DMS 273 (cell line): ENCODE measurements at regions not wholly inside any gene's neighbourhood (a gene's known extent, or its start where the extent isn't known, plus 50 kb on each side); places are given as distances from the start of the nearest gene placed in this dataset.

Experiments
- DNase-seq: peaks from one replicate; lab custom pipeline; 2025; ENCODE audit not compliant: unreplicated experiment; lab: John Stamatoyannopoulos, UW

DNA sequence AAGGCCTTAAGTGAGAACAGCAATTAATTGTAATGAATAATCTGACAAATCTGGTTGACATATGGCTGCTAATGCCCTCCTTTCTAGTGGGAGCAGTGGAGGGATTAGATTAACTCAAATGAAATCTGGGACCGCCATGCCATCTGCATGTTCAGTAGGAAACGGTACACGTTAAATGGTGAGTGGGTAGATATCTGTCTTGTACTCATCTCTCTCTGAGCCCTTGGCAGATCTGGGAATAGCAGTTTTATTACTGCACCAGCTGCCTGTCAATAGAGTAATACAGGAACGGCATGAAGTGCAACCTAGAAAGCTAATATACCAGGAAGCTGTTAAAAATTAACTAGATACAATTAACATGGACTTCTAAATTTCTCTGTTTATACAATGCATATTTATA lies 258.8 kb downstream of the GPD2 start:
- DNase-seq, result peak; percentile 69

DNA sequence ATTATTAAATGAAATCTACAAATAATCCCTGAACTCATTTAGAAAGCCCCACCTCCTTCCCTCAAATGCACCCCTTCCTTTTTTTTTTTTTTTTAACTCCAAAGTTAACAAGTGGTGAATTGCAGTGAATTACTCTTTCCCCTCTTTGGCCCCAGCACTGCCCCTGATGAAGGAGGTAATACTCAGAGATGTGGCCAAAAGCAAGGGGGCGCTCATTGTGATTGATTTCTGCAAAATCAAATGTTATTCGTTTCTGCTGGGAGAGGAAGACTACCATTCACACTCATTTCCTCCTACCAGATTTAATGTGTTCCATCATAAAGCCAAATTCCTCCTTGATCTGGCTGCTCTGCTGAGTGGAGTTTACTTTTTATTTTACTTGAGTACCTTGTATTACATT lies 259.4 kb downstream of the GPD2 start:
- DNase-seq, result no peak

DNA sequence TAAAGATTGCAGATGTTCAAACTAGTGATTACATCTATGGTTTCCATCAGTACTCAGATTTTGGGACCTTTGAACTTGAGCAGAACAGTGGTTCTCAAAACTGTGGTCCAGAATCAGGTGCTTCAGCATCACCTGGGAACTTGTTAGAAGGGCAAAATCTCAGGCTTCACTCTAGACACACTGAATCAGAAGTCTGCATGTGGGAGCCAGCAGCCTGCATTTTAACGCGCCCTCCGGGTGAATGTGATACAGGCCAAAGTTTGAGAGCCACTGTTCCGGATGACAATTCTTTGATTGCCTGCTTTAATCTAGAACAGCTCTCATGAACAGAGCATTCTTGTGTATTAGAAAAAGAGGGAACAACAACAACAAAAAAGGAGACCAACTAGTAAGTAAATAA lies 261.7 kb downstream of the GPD2 start:
- no peak for DNase-seq

DNA sequence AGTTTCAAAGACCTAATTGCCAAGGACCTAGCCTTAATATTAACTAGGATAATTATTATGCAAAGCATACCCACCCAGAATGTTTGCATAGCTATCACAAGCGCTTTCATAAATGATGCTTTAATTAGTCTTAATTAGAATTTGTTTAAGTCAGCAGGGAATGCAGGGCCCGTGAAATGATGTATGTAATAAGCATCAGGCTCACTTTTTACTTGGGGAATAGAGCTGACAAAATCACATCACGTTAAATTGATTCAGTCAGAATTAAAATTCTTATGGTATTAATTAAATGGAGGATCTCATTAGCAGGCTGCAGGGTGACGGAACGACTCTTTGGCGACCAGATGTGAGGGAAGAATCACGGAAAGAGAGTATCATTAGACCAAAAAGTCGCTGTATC lies 264.5 kb downstream of the GPD2 start:
- no peak for DNase-seq

DNA sequence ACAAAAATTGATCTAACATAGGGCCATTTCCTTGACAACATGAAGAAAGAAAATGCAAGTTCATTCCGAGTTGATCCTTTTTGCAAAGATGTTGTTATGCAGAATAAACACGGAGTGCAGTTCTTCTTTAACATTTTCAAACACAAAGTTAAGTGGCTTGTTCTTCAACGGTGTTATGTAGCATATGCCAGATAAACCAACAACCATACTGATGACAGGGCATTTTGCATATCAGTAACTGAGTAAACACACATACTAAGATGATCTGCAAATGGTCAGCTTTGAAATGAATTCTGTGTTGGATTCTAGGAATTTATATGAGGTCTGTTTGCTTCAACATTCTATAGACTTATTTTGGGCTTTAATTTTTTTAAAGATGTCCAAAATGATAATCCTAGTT lies 266.4 kb downstream of the GPD2 start:
- no peak for DNase-seq

DNA sequence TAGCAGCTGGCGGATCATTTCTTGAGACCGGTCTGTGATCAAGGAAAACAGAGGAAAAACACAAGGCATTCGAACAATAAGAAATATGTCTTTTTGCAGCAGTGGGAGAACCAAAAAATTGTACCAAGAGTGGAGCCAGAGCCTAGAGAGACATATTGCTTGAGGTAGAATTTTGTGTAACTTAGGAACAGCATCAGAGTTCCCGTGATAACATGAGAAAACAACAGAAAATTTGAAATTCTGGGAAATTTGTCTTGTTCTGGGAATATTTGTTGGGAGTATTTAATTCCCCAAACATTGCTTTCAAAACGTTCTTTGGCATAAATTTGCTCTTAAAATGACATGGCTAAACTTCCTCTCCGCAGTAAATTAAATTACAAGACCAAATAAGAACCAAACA lies 267.5 kb downstream of the GPD2 start:
- DNase-seq, result no peak

DNA sequence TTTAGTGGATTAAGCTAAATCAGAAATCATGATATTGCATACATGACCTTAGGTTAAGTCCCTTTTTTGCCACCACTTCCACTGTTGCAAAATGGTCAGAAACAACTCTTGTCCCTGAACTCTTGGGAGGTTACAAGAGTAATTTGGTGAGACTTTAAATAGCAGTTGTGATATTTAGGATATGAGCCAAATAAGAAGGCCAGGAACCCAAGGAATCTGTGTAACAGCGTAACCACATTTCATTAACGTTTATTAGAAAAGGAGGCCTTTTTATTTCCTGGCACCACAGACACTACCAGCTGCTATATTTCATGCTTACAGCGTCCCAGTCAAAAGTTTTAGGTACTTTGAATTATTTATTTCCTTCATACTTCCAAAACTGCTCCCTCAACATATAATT lies 268.0 kb downstream of the GPD2 start:
- no peak for DNase-seq

DNA sequence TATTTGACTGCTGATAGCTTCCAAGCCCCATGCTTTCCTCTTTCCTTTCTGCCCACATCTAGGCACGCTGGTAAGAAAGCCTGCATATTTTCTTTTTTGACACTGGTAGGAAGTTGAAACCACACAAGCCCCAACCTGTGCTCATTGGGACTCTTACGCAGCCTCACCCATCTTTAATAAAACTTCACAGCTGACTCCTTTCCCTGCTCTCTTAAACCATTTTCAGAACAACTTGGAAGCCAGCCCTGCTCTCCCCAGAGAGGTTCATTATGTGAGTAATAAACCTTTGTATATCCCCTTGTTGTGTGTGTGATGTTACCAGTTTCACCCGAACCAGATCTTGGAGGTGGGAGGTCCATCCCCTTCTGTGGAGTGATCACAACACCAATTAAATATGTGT lies 268.4 kb downstream of the GPD2 start:
- peak; percentile 6 for DNase-seq

DNA sequence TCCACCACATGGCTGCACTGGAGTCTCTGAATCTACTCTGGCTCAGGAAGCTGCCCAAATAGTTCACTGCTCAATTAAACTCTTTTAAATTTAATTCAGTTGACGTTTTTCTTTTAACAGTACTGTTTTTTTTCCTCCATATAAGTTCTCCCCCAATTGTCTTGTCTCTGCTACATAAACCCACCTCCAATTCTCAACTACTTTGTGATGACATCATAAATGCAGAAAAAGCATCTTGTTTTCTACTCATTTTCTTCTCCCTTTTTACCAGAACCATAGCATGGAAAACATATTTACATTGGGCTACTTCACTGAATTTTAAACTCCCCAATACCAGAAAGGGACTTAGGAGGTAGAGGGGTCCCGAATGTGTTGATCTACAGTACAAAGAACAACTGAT lies 270.4 kb downstream of the GPD2 start:
- DNase-seq, result no peak

DNA sequence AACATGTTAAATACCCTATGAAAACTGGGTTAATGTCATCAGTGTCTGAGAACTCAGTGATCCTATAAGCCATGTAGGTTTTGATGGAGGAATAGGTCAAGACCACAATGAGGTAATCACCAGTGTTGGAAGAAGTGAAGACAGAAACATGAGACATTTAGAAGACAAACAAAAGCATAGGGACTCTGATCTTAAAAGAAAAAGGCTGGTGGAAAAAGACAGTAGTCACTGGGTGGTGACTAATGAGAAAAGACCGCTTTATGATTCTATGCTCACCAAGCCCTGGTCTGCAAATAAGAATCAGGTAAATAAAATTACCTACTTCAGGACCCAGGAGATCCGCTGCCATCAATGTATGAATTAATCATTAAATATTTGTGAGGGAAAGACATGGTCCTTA lies 271.9 kb downstream of the GPD2 start:
- no peak for DNase-seq

DNA sequence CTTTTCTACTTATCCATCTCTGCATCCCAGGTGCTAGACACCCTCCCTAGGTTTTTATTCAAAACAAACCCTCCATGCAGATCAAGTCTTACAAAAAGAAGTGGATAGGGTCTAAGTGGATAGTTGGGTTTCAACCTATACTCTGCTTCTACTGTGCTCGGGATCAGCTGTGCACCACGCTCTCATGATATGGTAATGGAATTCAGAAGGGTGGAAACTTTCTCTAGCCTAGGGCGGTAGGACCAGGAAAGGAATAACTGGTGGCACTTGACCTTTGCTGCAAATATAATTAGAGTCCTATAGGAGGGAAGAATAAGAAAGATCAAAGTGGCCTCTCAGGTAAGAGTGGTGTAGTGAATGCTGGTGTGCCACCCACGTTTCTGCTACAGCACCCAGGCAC lies 272.9 kb downstream of the GPD2 start:
- no peak for DNase-seq

DNA sequence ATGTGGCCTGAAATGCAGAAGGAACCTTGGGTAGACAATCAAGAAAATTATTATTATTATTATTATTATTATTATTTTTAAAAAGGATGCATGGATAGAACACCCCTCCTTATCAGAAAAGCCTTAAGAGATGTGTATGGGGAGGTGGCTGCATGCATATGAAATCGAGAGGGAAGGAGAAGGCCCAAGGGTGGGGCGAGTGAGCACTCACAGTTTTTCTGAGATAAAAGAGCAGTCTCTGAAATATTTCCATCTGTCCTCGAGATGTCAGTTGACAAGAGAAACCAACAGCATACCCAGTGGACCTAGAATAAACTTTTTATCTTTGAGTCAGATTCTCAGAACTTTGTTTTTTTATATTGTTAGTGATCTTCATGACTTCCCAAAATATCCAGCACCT lies 282.9 kb downstream of the GPD2 start:
- DNase-seq, result no peak

DNA sequence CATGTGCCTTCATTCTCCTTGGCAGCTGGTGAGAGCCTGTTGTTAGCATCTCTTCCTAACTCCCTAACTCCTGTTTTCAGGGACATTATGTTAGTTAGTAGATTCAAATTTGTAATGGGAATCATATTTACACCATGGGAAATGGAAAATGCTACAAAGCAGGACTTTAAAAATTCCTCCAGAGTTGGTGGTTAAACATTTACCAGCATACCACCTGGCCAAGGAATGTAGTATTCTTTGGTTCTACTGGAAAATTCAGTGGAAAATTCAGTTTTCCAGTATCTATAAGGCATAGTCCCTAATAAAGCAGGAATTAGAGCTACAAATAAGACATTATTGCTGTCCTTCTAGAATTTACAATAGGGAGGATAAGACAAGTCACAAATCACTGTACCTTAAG lies 291.7 kb downstream of the GPD2 start:
- DNase-seq, result no peak

DNA sequence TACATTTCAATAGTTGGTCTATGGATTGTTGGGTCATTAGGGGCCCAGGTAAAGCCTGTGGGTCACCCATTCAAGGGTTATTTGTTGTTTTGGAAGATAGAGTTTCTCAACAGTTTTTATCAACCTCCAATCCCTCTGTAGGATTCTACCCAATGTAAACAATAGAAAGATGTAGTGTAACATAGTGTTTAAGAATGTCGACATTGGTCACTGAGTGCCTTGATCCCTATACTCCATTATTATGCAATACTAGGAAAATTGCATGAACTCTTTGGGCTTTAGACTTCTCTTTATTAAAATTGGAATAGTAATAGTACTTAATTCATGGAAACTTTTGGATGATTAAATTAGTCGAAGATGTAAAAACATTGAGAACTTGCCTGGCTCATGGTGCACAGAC lies 292.1 kb downstream of the GPD2 start:
- DNase-seq, result no peak

DNA sequence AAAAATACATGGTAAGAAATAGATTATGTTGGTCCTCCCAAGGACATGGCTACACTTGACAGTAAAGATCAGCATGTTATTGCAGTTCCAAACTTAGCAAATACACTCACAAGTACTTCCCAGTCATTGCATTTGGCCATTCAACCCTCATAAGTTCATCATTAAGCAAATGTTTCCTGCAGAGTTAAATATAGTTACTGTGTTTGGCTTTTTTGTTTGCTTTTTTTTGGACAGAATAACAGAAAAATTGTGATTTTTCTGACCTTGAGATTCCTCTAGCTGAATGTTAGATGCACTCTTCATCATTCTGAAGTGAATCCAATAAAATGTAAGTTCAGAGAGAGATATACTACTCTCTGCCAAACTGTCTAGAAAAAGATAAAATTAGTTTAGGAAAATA lies 295.3 kb downstream of the GPD2 start:
- DNase-seq, result no peak

DNA sequence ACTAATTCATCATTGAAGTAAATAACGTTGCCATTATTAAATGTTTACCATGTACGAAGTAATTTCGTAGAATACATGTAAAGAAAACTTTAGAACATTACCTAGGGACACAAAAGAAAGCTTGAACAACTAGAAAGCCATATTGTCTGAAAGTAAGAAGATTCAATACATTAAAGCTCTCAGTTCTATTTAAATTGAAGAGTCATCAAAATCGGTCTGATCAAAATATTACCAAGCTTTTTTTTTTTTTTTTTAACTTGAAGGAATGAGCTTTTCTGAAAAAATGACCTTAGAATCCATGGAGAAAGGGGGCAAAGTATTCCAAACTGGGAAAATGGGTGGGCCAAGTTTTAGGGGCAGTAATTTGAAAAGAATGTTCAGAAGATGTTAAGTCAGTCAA lies 300.8 kb downstream of the GPD2 start:
- no peak for DNase-seq

DNA sequence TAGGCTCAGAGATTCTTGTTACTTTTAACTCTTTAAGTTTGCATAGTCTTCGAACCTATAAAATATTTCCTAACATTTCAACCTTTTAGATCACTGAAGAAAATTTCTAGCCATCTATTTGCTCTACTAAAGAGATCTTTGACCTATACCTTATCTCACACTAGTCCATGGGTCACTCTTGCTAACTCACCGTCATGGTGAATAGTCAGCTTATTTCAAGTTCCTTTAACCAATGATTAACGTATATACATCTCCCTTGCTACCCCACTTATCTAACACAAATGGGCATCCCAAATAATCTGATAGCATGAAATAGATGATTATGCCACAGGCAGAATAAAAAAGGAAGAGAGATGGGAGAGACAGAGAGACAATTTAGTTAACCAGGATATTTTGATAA lies 303.1 kb downstream of the GPD2 start:
- DNase-seq, result no peak

DNA sequence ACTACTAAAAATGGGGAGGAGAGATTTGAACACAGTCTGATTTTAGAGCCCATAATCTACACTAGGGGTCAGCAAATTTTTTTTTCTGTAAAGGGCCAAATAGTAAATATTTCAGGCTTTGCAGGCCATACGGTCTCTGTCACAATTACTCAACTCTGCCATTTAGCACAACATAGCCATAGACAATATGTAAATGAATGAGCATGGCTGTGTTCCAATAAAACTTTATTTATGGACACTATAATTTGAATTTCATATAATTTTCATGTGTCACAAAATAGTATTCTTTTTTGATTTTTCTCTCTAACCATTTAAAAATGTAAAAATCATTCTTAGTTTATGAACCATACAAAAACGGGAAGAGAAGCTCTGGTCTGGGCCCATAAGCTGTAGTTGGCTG lies 309.4 kb downstream of the GPD2 start:
- DNase-seq, result no peak

DNA sequence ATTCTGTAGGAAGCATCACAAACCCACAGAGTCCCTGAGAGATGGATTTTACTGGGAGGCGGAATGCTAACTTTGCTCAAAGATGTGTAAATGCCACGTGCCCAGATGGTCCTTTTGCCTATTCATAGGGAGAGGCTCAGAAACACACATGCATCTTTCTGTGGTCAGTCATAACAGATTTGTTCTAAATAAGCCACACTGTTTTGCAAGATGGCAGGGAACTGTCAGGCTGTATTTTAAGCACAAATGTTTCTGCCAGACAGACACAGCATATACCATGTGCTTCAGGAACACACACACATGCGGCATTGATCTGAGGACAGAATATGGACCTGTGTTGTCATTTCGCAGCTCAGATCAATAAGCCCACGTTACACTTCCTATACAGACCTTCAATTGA lies 312.0 kb downstream of the GPD2 start:
- DNase-seq, result no peak

DNA sequence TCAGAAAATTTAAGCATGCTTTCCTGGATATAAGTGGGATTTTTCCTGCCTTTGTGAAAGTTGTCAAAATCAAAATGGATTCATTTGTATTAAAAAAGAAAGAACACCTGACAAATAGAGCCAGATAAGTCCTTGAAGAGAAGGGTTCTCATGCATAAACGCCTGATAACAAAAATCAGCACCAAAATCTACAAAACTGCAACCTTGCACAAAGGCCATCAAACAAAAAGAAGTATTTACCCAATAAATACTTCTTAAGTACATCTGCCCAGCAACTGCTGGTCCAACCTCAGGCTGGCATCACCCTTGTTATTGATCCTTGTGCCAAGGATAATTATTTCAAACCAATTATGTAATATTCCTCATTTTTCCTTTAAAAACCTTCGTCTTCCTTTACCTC lies 315.9 kb downstream of the GPD2 start:
- no peak for DNase-seq

DNA sequence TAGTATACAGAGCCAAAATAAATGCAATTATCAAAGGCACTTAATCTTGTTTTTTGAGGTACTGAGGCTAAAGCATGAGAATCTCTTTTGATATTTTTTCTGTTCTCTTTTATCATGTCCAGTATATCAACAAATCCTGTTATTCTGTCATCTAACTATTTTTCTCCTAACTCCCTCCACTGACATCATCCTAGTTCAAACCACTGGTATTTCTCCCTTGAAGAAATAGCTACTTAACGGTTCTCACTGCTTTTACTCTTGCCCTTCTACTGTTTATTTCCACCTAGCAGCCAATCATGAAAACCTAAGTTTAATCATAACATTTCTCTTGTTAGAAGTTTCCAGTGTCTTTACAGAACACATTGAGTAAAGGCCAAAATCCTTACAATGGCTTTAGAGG lies 317.6 kb downstream of the GPD2 start:
- DNase-seq, result no peak

DNA sequence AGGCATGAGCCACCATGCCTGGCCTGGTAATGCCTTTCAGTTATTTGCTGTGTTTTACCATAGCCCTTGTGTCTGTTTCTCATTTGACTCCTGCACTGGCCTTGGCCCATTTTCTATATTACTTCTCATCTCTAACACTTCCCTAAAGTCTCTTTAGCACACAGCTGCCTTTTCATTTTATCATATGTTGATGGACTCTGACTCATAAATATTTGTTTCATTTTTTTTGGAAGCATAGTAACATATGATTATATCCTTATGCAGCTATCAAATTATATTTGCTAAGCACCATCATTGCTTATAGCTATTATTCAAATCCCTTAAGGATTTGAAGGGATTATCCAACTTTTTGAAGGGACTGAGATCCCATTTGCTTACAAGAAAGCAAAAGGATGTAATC lies 320.3 kb downstream of the GPD2 start:
- no peak for DNase-seq

DNA sequence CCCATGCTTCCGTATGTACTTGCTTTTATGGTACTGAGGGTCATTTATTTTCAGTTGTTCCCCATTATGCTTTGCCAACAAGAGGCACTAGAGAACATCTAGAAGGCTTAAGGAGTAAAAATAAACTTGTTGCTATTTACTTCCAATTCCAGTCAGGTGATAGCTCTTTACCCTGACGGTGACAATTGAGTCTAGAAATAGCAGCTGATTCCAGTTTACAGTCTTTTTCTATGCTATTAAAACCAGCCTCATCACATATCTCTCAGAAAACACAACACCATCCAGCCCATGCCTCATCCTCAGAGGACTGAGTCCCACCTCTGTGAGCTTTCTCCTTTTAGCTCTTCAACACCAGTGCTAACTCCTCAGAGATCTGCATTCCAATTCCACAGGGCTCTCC lies 327.0 kb downstream of the GPD2 start:
- no peak for DNase-seq

DNA sequence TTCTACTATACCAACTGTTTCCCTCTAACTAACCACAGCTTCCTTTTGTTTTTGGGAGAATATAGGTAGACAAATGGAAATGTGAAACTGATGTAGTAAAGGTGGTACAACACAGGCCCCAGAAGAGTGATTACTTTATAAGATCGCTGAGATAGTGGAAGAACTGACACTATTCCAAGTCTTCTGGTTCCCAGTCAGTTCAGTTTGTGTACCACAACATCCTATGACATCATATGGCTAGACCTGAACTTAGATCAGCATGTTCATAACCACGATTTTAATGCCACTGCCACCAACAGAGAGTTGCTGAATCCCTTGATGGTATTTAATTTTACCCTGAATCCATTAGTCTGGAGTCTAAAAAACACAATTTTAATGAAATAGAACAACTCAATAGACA lies 328.9 kb downstream of the GPD2 start:
- no peak for DNase-seq
